Endothelial cell of umbilical vein (primary cell): ENCODE measurements at regions not wholly inside any gene's neighbourhood (a gene's known extent, or its start where the extent isn't known, plus 50 kb on each side); places are given as distances from the start of the nearest gene placed in this dataset.

ENCODE experiments used
- EZH2 ChIP-seq: IDR thresholded peaks from 2 replicates; pipeline ENCODE4 v1.6.1; 2012; ENCODE audit warnings: borderline replicate concordance, low read depth, mild to moderate bottlenecking, moderate library complexity, low read length, inconsistent platforms; ENCODE audit not compliant: severe bottlenecking
- FOS ChIP-seq: IDR thresholded peaks from 2 replicates; pipeline ENCODE4 v1.6.1; 2011; ENCODE audit warnings: mild to moderate bottlenecking, low read length, moderate library complexity, borderline replicate concordance; ENCODE audit not compliant: insufficient read depth
- GATA2 ChIP-seq: IDR thresholded peaks from 2 replicates; pipeline ENCODE4 v1.7.0; 2011; ENCODE audit warnings: low read depth, mild to moderate bottlenecking, moderate library complexity, mixed read lengths, low read length; ENCODE audit not compliant: insufficient read length, insufficient read depth
- JUN ChIP-seq: IDR thresholded peaks from 2 replicates; pipeline ENCODE4 v1.6.1; 2011; ENCODE audit warnings: borderline replicate concordance, low read depth; ENCODE audit not compliant: insufficient read length, insufficient read depth
- MYC ChIP-seq: IDR thresholded peaks from one replicate; pipeline ENCODE4 v1.6.1; 2011; ENCODE audit warnings: mild to moderate bottlenecking, low read depth, low read length
- POLR2A ChIP-seq: IDR thresholded peaks from 2 replicates; pipeline ENCODE4 v1.6.1; 2012; ENCODE audit warnings: low read depth, mild to moderate bottlenecking, control low read depth, low read length
- POLR2AphosphoS5 ChIP-seq: IDR thresholded peaks from 2 replicates; pipeline ENCODE4 v1.6.1; 2012; ENCODE audit warnings: low read depth, mild to moderate bottlenecking, control low read depth, low read length, moderate library complexity; ENCODE audit not compliant: insufficient read depth
- TF ChIP-seq, protein P1 (sequence below), 2 donors: IDR thresholded peaks; 1 replicate in 1 of 2; 2 replicates in 1 of 2; pipeline ENCODE4 v1.5.1; 2011; ENCODE audit warnings: low read length in 2 of 2, mild to moderate bottlenecking in 2 of 2, moderate library complexity in 2 of 2, control low read depth in 1 of 2, inconsistent platforms in 1 of 2, low read depth in 1 of 2; ENCODE audit not compliant: insufficient read depth in 1 of 2; ENCODE audit errors: extremely low read depth in 1 of 2
- TF ChIP-seq, protein P2 (sequence below): IDR thresholded peaks from 2 replicates; pipeline ENCODE4 v1.6.1; 2011; ENCODE audit not compliant: insufficient read depth, insufficient read length

DNA sequence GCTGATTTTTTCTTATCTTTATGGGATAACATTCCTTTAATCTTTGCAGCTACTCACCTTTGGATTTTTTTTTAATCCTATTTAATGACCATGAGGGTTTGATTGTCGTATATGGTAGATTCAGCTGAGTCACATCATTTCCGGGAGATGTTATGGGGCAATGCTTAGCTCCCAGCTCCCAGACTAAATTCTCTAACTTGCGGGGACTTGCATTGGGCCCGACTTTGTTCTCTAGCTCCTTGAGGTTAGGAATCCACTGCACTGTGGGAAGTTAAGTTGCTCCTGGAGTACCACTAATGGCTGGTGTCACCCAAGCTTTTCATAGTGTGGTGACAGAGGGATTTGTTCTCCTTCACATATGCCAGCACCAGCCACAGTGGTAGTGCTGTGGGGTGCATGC is 287.4 kb downstream of the TECRL start:
- TF ChIP-seq, protein P1, sequence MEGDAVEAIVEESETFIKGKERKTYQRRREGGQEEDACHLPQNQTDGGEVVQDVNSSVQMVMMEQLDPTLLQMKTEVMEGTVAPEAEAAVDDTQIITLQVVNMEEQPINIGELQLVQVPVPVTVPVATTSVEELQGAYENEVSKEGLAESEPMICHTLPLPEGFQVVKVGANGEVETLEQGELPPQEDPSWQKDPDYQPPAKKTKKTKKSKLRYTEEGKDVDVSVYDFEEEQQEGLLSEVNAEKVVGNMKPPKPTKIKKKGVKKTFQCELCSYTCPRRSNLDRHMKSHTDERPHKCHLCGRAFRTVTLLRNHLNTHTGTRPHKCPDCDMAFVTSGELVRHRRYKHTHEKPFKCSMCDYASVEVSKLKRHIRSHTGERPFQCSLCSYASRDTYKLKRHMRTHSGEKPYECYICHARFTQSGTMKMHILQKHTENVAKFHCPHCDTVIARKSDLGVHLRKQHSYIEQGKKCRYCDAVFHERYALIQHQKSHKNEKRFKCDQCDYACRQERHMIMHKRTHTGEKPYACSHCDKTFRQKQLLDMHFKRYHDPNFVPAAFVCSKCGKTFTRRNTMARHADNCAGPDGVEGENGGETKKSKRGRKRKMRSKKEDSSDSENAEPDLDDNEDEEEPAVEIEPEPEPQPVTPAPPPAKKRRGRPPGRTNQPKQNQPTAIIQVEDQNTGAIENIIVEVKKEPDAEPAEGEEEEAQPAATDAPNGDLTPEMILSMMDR (IDR thresholded peaks at IDR 0.05; ENCODE audit: extremely low read depth in 1 of 2, insufficient read depth in 1 of 2, low read depth in 1 of 2, low read length in 2 of 2) = no peak
- TF ChIP-seq POLR2A (no peak), EZH2 (no peak), JUN (no peak), GATA2 (no peak), POLR2AphosphoS5 (no peak), FOS (no peak), MYC (no peak)
- TF ChIP-seq, protein P2, sequence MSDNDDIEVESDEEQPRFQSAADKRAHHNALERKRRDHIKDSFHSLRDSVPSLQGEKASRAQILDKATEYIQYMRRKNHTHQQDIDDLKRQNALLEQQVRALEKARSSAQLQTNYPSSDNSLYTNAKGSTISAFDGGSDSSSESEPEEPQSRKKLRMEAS = no peak
